ENCODE measurements at regions not wholly inside any gene's neighbourhood (a gene's known extent, or its start where the extent isn't known, plus 50 kb on each side); places are given as distances from the start of the nearest gene placed in this dataset.

DNA sequence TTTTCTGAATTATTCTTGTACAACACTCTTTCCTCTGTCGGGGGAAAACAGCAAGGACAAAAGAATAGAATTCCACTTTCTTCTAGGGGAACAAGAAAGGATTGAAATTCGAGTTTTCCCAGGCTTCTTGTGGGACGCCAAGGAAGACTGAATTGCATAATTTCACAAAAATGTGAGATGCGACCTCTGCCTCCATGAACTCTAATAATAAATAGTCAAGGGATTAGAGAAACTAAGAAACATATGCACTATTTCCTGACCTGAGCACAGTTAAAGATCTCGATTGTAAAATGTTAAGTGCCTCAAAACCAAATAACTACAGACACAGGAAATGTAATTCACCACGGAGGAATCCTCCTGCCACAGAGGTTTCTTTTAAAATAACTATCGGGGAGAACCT is 117.3 kb upstream of the MARK1 start:
- no peak for DNase-seq (ENCODE audit: low spot score)

- no peak for DNase-seq (ENCODE audit: low spot score)
These were observed 118.0 kb upstream of the MARK1 start for GRCh38 chr1:220409771-220410595.

GRCh38 chr1:220407191-220407590 is 120.7 kb upstream of the MARK1 start:
- no peak for DNase-seq (ENCODE audit: low spot score)

DNA sequence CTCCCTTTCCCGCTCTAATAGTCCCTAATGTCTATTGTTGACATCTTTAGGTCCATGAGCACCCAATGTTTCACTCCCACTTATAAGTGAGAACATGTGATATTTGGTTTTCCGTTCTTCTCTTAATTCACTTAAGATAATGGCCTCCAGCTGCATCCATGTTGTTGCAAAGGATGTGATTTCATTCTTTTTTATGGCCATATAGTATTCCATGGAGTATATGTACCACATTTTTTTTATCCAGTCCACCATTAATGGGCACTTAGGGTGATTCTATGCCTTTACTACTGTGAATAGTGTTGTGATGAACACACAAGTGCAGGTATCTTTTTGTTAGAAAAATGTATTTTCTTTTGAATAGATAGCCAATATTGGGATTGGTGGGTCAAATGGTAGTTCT is 126.0 kb upstream of the RAB3GAP2 start:
- no peak for DNase-seq (ENCODE audit: low spot score)

DNA sequence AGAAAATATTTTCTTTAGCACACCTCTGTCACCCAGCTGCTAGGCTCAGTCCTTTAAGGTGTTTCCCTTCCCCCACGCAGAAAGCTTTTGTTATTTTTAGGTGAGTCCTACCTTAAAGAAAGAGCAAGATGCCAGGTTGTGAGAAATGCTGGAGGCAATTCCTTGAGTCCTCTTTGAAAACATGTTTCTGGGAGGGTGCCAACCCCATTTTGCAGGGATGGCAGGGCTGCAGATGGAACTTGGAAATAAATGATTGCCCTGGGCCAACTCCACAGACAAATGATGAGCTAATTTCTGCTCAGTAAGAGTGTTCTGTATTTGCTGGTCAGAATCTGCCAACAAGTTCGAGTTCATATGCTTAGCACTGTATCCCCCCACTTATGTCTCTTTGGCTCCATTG is 119.2 kb upstream of the RAB3GAP2 start:
- peak; percentile 19 for DNase-seq (ENCODE audit: low spot score)

- no peak for DNase-seq (ENCODE audit: low spot score)
These were observed 117.4 kb upstream of the RAB3GAP2 start for GRCh38 chr1:220389634-220390033.

- DNase-seq (ENCODE audit: low spot score) = no peak
These were observed 114.4 kb upstream of the RAB3GAP2 start for GRCh38 chr1:220386494-220387195.

DNA sequence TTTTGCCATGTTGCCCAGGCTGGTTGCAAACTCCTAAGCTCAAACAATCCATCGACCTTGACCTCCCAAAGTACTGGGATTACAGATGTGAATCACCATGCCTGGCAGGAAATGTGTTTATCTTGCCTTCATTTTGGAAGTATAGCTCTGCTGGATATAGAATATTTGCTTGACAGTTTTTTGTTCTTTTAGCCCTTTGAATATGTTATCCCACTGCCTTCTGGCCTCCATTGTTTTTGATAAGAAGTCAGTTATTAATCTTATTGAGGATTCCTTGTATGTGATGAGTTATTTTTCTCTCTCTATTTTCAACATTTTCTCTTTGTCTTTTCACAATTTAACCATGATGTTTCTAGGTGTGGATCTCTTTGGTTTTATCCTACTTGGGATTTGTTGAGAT is 112.9 kb upstream of the RAB3GAP2 start:
- DNase-seq (ENCODE audit: low spot score) = no peak

DNA sequence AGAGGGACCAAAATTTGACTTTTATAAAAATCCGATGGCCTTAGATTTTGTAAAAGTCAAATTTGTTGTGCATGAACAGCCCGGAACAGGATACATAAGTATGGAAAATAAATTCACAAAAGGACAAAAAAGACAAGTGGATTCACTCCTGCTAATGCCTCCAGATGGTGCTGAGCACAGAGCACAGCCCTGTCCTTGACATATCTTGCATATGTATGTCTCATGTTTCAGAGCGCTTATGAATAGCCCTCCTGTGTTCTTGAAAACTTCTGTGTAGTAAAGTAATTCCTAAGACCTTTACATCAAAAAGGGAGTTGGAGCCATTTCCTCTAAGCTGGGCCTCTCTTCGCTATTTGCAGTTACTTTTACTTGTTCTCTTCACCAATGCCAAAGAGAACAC is 110.7 kb upstream of the RAB3GAP2 start:
- DNase-seq (ENCODE audit: low spot score) = no peak

DNA sequence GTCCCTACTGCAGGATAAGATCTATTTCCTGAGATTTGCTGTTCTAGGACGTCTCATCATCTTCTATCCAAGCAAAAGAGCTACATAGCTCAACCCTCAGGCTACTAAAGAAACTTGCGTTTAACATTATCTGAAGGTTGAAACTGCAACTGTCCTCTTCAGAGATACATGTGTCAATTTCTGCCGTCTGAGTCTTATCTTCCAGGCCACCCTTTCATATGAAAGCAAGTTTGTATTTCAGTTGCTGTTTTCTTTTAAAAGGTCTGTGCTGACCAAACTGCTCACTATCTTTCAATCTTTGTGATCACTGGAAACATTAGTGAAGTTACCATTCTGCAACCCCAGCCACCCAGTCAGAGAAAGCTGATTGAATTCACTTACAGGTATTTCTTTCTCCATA is 108.6 kb upstream of the RAB3GAP2 start:
- DNase-seq (ENCODE audit: low spot score) = no peak

DNA sequence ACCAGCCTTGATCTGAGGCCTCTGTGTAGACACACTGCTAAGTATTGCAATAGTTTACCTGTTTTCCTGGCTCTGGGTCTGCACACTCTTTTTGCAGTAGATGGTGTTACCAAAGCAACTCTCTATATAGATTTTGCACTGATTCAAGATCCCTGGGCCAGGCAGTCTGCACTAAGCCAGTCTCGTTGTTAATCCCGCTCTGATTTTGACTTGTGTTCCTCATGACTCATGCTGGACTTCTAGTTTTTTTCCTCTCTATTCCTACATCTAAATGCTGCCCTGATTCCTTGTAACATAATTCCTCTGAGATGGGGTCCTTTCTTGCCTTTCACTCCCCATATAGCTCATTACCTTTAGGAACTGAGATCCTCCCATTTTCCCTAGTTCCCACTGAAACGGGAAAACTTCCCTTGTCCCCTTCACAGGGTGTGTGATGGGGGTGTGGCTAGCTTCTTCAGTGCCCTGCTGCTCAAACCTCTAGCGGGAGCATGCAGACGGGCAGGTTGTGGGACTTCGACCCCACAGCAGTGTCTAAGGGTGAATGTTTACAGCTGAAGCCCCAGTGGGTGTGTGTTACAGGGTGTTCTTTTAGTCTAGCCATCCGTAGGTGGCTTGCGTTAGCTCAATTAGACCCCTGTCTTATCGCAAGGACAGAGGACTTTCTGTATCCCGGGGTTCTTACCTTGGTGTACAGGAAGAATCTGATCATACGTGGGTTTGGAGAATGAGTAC is 106.5 kb upstream of the RAB3GAP2 start:
- DNase-seq (ENCODE audit: low spot score) = no peak

DNA sequence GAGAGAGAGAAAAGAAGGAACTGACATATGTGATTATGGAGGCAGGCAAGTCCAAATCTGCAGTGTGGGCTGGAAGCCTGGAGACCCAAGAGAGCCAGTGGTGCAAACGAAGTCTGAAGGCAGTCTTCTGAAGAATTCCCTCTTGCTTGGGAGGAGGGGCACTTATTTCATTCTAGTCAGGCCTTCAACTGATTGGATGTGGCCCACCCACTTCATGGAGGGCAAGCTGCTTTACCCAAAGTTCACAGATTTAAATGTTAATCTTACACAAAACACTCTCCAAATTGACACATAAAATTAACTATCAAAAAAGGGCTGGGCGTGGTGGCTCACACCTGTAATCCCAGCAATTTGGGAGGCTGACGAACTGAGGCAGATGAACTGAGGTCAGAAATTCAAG is 103.5 kb upstream of the RAB3GAP2 start:
- no peak for DNase-seq (ENCODE audit: low spot score)

GRCh38 chr1:220374449-220374848 is 102.2 kb upstream of the RAB3GAP2 start:
- DNase-seq (ENCODE audit: low spot score) = no peak

GRCh38 chr1:220372451-220372850 is 100.2 kb upstream of the RAB3GAP2 start:
- DNase-seq (ENCODE audit: low spot score) = no peak

GRCh38 chr1:220371324-220371723 is 99.1 kb upstream of the RAB3GAP2 start:
- no peak for DNase-seq (ENCODE audit: low spot score)

DNA sequence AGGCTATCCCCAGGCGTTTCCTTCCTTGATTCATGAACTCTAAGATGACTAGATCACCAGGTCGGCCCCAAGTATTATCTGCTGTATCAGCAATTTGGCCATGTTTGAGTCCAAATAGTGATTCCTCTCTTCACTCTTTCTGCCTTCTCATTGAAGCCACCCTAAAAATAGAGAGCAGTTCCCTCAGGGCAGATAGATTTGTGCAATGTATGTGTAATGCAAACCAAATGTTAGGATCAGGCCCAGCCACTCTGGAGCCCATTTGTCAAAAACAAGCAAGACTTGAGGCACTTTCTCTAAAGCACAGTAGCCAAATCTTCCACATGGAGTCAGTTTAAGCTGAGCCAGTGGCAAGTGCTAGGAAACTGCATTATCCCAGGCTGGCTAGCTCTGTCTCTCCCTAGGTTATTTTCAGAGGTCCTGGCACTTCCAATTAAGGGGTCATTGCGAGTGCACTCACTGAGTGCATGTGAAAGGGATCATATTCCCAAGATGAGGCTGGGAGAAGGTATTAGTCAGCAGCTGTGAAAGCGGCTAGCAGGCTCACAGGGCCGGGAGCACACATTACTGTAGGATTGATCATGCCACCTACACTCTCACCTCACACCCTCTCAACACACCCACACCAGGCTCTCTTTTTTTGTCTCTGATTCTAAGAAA is 97.9 kb upstream of the RAB3GAP2 start:
- DNase-seq (ENCODE audit: low spot score) = no peak

GRCh38 chr1:220369511-220369910 is 97.3 kb upstream of the RAB3GAP2 start:
- no peak for DNase-seq (ENCODE audit: low spot score)

- DNase-seq (ENCODE audit: low spot score) = no peak
These were observed 96.4 kb upstream of the RAB3GAP2 start for GRCh38 chr1:220368352-220369265.

- DNase-seq (ENCODE audit: low spot score) = no peak
These were observed 95.6 kb upstream of the RAB3GAP2 start for GRCh38 chr1:220367833-220368232.

DNA sequence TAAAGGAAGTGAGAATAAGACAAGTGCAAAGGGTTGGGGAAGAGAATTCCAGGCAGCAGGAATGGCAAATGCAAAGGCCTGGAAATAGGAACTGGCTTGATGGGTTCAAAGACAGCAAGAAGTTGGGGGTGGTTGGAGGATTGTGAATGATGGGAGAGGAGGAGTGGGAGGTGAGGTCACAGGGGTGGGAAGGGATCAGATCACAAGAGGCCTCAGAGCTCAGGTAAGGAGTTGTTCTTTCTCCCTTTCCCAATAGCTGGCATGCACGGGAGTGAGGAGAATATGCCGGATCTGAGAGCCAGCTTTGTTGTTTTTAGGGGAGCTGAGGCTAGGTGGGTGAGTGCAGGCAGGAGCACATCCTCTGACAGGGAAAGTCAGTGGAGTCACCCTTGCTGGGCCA is 94.0 kb upstream of the RAB3GAP2 start:
- no peak for DNase-seq (ENCODE audit: low spot score)

DNA sequence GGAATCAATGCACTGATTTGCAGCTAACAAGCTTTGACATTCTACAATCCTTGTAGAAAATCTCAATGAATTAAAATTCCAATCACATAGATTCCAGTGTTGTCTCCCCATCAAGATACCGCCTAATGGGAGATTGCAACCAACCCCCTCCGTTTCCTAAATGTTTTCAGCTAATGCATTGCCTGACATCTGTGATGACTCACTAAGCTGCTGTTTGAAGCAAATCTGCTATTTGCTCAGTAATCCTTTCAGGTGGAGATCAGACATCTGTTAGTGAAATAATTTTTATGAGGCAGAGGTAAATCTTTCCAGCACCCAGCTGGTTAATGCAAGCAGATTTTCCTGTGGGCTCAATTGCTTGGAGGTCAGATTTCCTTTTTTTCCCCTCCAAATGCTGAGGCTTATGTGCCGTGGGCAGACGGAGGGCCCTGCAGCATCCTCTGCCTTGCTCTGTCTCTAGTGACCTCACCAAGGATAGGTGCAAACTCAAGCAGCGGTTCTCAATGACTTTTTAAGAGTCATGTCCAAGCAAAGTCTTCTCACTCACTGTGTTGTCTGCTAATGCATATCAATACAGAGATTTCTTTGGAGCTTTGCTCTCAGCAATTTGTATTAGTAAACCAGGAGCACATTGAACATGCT is 91.1 kb upstream of the RAB3GAP2 start:
- DNase-seq (ENCODE audit: low spot score) = no peak
